ENCODE measurements at regions not wholly inside any gene's neighbourhood (a gene's known extent, or its start where the extent isn't known, plus 50 kb on each side); places are given as distances from the start of the nearest gene placed in this dataset.

DNA sequence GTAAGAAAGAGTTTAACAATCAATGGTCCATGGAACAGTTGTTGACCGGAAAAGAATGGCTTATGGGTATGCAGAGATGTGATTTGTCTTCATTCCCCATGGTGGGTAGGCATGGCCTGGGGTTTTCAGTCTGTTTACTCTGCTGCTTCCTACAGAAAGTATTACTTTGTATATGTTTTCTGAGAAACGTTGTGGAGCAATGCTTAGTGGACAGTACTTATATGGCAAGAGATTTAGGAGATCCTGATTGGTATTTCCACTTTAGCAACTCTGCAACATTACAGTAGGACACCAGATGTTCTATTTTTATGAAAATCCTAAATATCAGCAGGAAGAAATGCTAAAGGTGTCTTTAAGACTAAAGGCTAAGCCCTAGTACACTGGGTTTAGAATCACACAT is 309.1 kb downstream of the AASDHPPT start:
- Histone ChIP-seq H3K79me2 (ENCODE audit: control insufficient read depth, insufficient read depth, low read length) (no peaks in the 10 kb centered on the region), H4K20me1 (replicated peaks; ENCODE audit: control insufficient read depth, insufficient read depth, low read length) (no peaks in the 10 kb centered on the region), H3K27ac (ENCODE audit: extremely low read depth, low read depth, low read length) (no peak overlapping the region), H3K4me1 (replicated peaks in 1 of 2; ENCODE audit: control insufficient read depth in 2 of 2, insufficient read depth in 2 of 2, low read length in 2 of 2) (no peaks in the 10 kb centered on the region), H3K27me3 (ENCODE audit: control insufficient read depth in 2 of 2, insufficient read depth in 2 of 2, low read length in 2 of 2) (no peaks in the 10 kb centered on the region), H3K9me1 (ENCODE audit: control insufficient read depth, insufficient read depth, low read length) (no peaks in the 10 kb centered on the region), H3K36me3 (ENCODE audit: control insufficient read depth, insufficient read depth, low read length) (no peaks in the 10 kb centered on the region), H2AFZ (ENCODE audit: low read depth, low read length) (no peak overlapping the region), H3K9ac (ENCODE audit: insufficient read depth in 1 of 2, low read depth in 2 of 2, low read length in 2 of 2) (no peak overlapping the region), H3K4me2 (ENCODE audit: insufficient read depth, low read length) (no peak overlapping the region), H3K4me3 (no peak overlapping the region), H3K9me3 (replicated peaks; ENCODE audit: control insufficient read depth, insufficient read depth, low read depth, low read length) (no peaks in the 10 kb centered on the region)
- intact Hi-C loops (cut with micrococcal nuclease): no loop called here
- ChIA-PET POLR2A (no interaction called here), CTCF (ENCODE audit: low intra/inter-chr PET ratio) (no interaction called here)
- in situ Hi-C loops (cut with MboI): no loop called here
- DNase-seq (ENCODE audit: extremely low read depth in 1 of 4, low spot score in 3 of 4) (no peak), FAIRE-seq (no peak), ATAC-seq (no peak)
- WGBS (ENCODE audit: insufficient coverage, low coverage, missing lambda C conversion rate): 0% methylated on average over 2 of the region's 2 CpGs
- no TSS peak for BruUV-seq (replicated peaks)
- TF ChIP-seq TARDBP (IDR thresholded peaks at IDR 0.05) (no peak), SRSF9 (IDR thresholded peaks at IDR 0.05; ENCODE audit: borderline replicate concordance, low read depth, low read length) (no peak), KDM4B (IDR thresholded peaks at IDR 0.05; ENCODE audit: borderline replicate concordance in 2 of 2, low read depth in 1 of 2) (no peak), POLR3G (IDR thresholded peaks at IDR 0.05; ENCODE audit: extremely low read depth, insufficient read length, insufficient replicate concordance) (no peak), BACH1 (tag; IDR thresholded peaks at IDR 0.05) (no peak), IRF2 (CRISPR knock-in tag; IDR thresholded peaks at IDR 0.05) (no peak), SIN3B (IDR thresholded peaks at IDR 0.05; ENCODE audit: low read depth) (no peak), TGIF2 (CRISPR knock-in tag; IDR thresholded peaks at IDR 0.05) (no peak), ETV6 (IDR thresholded peaks at IDR 0.05; ENCODE audit: borderline replicate concordance in 1 of 2, low read depth in 2 of 2, low read length in 1 of 2) (no peak), ETV6 (CRISPR knock-in tag; IDR thresholded peaks at IDR 0.05; ENCODE audit: borderline replicate concordance) (no peak), BRD4 (IDR thresholded peaks at IDR 0.05) (no peak), MTF1 (CRISPR knock-in tag; IDR thresholded peaks at IDR 0.05; ENCODE audit: borderline replicate concordance) (no peak), ZNF586 (CRISPR knock-in tag; conservative IDR thresholded peaks at IDR 0.05) (no peak)
- TF ChIP-seq, protein P1, sequence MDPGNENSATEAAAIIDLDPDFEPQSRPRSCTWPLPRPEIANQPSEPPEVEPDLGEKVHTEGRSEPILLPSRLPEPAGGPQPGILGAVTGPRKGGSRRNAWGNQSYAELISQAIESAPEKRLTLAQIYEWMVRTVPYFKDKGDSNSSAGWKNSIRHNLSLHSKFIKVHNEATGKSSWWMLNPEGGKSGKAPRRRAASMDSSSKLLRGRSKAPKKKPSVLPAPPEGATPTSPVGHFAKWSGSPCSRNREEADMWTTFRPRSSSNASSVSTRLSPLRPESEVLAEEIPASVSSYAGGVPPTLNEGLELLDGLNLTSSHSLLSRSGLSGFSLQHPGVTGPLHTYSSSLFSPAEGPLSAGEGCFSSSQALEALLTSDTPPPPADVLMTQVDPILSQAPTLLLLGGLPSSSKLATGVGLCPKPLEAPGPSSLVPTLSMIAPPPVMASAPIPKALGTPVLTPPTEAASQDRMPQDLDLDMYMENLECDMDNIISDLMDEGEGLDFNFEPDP (CRISPR knock-in tag; IDR thresholded peaks at IDR 0.05): no peak
- TF ChIP-seq, protein P2, sequence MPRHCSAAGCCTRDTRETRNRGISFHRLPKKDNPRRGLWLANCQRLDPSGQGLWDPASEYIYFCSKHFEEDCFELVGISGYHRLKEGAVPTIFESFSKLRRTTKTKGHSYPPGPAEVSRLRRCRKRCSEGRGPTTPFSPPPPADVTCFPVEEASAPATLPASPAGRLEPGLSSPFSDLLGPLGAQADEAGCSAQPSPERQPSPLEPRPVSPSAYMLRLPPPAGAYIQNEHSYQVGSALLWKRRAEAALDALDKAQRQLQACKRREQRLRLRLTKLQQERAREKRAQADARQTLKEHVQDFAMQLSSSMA (CRISPR knock-in tag; IDR thresholded peaks at IDR 0.05): no peak

Measured in K562 (cell line).